K562 (cell line): ENCODE measurements at regions not wholly inside any gene's neighbourhood (a gene's known extent, or its start where the extent isn't known, plus 50 kb on each side); places are given as distances from the start of the nearest gene placed in this dataset.

Experiments used
- ATAC-seq: fragments of 200-7000 bp; cut with Tn5 transposase; 3 replicates; pipeline ENCODE4 v1.9.1; 2020; ENCODE audit warnings: moderate library complexity
- BruUV-seq: library from RNA; stranded (reverse); fragments of 400-500 nt; replicated peaks from 2 replicates; lab custom pipeline; 2021; lab: Mats Ljungman, UMichigan
- CTCF ChIA-PET: fragments of 300-600 bp; formaldehyde crosslinking; extraction: SDS; loops from one replicate; lab custom pipeline; 2021; ENCODE audit warnings: low intra/inter-chr PET ratio; lab: Yijun Ruan, JAX
- POLR2A ChIA-PET: fragments of 300-600, 350-650 bp; sonication (Branson Sonifier 250); formaldehyde crosslinking; extraction: SDS; loops from one replicate; lab custom pipeline; 2021; ENCODE audit warnings: antibody characterized with exemption, inconsistent platforms; lab: Yijun Ruan, JAX
- DNase-seq, 4 experiments: peaks; one replicate each; pipeline versions ENCODE4 v3.0.0 to v3.0.0-alpha.2; 2011 to 2018; ENCODE audit warnings: low spot score in 3 of 4, mixed read lengths in 3 of 4; ENCODE audit errors: extremely low read depth in 1 of 4
- FAIRE-seq: peaks from 2 replicates; lab custom pipeline; 2011; peaks lifted over from hg19 to GRCh38; lab: Jason Lieb, UNC
- H2AFZ ChIP-seq: 2 replicates; pipeline ENCODE4 v1.6.0; 2011; ENCODE audit warnings: low read depth, low read length, control low read depth, inconsistent platforms
- H3K27ac ChIP-seq: fragments of 200-600 bp; 3 replicates; pipeline ENCODE4 v1.8.0; 2011; ENCODE audit warnings: low read depth, mild to moderate bottlenecking, control low read depth, inconsistent platforms, low read length, moderate library complexity, mixed read lengths; ENCODE audit errors: extremely low read depth
- H3K27me3 ChIP-seq, 2 experiments: fragments of 300-600 bp in 1 of 2; 2 replicates in 1 of 2; 3 replicates in 1 of 2; pipeline versions ENCODE4 v1.6.0 to v1.8.0; 2011; ENCODE audit warnings: inconsistent platforms in 2 of 2, low read length in 2 of 2, mild to moderate bottlenecking in 1 of 2, mixed read lengths in 1 of 2, moderate library complexity in 1 of 2; ENCODE audit not compliant: control insufficient read depth in 2 of 2, insufficient read depth in 2 of 2
- H3K36me3 ChIP-seq: fragments of 300-600 bp; 3 replicates; pipeline ENCODE4 v1.8.0; 2011; ENCODE audit warnings: mild to moderate bottlenecking, low read length, inconsistent platforms; ENCODE audit not compliant: control insufficient read depth, insufficient read depth
- H3K4me1 ChIP-seq, 2 experiments: fragments of 200-600 bp in 1 of 2; replicated peaks in 1 of 2; 2 replicates in 1 of 2; 3 replicates in 1 of 2; pipeline versions ENCODE4 v1.5.1 to v1.8.0; 2011; ENCODE audit warnings: inconsistent platforms in 2 of 2, low read length in 2 of 2, mild to moderate bottlenecking in 1 of 2, mixed read lengths in 1 of 2, moderate library complexity in 1 of 2; ENCODE audit not compliant: control insufficient read depth in 2 of 2, insufficient read depth in 2 of 2
- H3K4me2 ChIP-seq: 2 replicates; pipeline ENCODE4 v1.6.1; 2011; ENCODE audit warnings: low read length, control low read depth, inconsistent platforms, mixed read lengths; ENCODE audit not compliant: insufficient read depth
- H3K4me3 ChIP-seq: fragments of 200-600 bp; sonication (generic), shearing (Covaris generic); 2 replicates; pipeline ENCODE4 v1.5.1; 2016; ENCODE audit warnings: control low read depth, inconsistent platforms
- H3K79me2 ChIP-seq: fragments of 200-600 bp; 3 replicates; pipeline ENCODE4 v1.8.0; 2011; ENCODE audit warnings: low read length, inconsistent platforms; ENCODE audit not compliant: control insufficient read depth, insufficient read depth
- H3K9ac ChIP-seq, 2 experiments: 2 replicates each; pipeline versions ENCODE4 v1.6.0 to v1.6.1; 2011; ENCODE audit warnings: low read depth in 2 of 2, low read length in 2 of 2, control low read depth in 1 of 2, inconsistent platforms in 1 of 2, mild to moderate bottlenecking in 1 of 2, mixed read lengths in 1 of 2; ENCODE audit not compliant: insufficient read depth in 1 of 2
- H3K9me1 ChIP-seq: one replicate; pipeline ENCODE4 v1.6.0; 2011; ENCODE audit warnings: inconsistent platforms, mild to moderate bottlenecking, low read length, moderate library complexity; ENCODE audit not compliant: control insufficient read depth, insufficient read depth
- H3K9me3 ChIP-seq: replicated peaks from 2 replicates; pipeline ENCODE4 v1.5.1; 2011; ENCODE audit warnings: low read depth, low read length, inconsistent platforms; ENCODE audit not compliant: control insufficient read depth, insufficient read depth
- H4K20me1 ChIP-seq: replicated peaks from 2 replicates; pipeline ENCODE4 v1.6.1; 2011; ENCODE audit warnings: low read length, inconsistent platforms, mixed read lengths; ENCODE audit not compliant: control insufficient read depth, insufficient read depth
- ARHGAP35 ChIP-seq: fragments of 450-650 bp; IDR thresholded peaks from 2 replicates; pipeline ENCODE4 v1.6.1; 2018; ENCODE audit not compliant: partially characterized antibody
- ERF ChIP-seq: fragments of 450-650 bp; formaldehyde crosslinking; IDR thresholded peaks from 2 replicates; pipeline ENCODE4 v1.4.0; 2020; ENCODE audit warnings: mild to moderate bottlenecking, mixed read lengths
- MAFK ChIP-seq: IDR thresholded peaks from 2 replicates; pipeline ENCODE4 v1.6.1; 2011; ENCODE audit warnings: low read length, improper control_type of control experiment
- MIER1 ChIP-seq: fragments of 450-650 bp; IDR thresholded peaks from 2 replicates; pipeline ENCODE4 v1.6.1; 2016; ENCODE audit warnings: antibody characterized with exemption, mild to moderate bottlenecking, low read depth
- MYNN ChIP-seq, 2 experiments: sonication (generic); formaldehyde crosslinking in 1 of 2; IDR thresholded peaks; 2 replicates each; pipeline versions ENCODE4 v1.5.0 to v1.6.1; 2016 to 2020; ENCODE audit warnings: antibody characterized with exemption in 1 of 2, missing genetic modification reagents in 1 of 2
- TAF9B ChIP-seq: fragments of 450-650 bp; IDR thresholded peaks from 2 replicates; pipeline ENCODE4 v1.6.1; 2018; ENCODE audit warnings: mild to moderate bottlenecking; ENCODE audit not compliant: partially characterized antibody
- TBP ChIP-seq: optimal IDR thresholded peaks from 2 replicates; pipeline ENCODE3; 2011; ENCODE audit warnings: low read depth, low read length, improper control_type of control experiment
- ZNF184 ChIP-seq: sonication (generic); formaldehyde crosslinking; IDR thresholded peaks from 2 replicates; pipeline ENCODE4 v1.5.0; 2020; ENCODE audit warnings: missing genetic modification reagents
- ZNF584 ChIP-seq: fragments of 200-800 bp; sonication (Bioruptor generic); IDR thresholded peaks from 2 replicates; pipeline ENCODE4 v1.6.1; 2016; ENCODE audit warnings: low read depth, mild to moderate bottlenecking, missing genetic modification characterization, missing compliant biosample characterization
- ZSCAN29 ChIP-seq: fragments of 450-650 bp; IDR thresholded peaks from 2 replicates; pipeline ENCODE4 v1.6.1; 2017
- in situ Hi-C: fragments of 300-500 bp; cut with MboI; formaldehyde crosslinking; loops from 4 replicates; pipeline ENCODE4 v1.15.0; 2018; ENCODE audit warnings: inconsistent platforms, mixed read lengths
- intact Hi-C: fragments of 100-400 bp; cut with micrococcal nuclease; formaldehyde crosslinking; loops from 2 replicates; pipeline ENCODE4 v1.14.2; 2022
- TF ChIP-seq, protein P1 (sequence below): sonication (generic); formaldehyde crosslinking; IDR thresholded peaks from 2 replicates; pipeline ENCODE4 v1.8.0; 2023; ENCODE audit warnings: mild to moderate bottlenecking, missing genetic modification reagents
- TF ChIP-seq, protein P2 (sequence below): fragments of 450-650 bp; IDR thresholded peaks from 2 replicates; pipeline ENCODE4 v1.7.1; 2018; ENCODE audit warnings: mild to moderate bottlenecking, low read depth; ENCODE audit not compliant: partially characterized antibody
- TF ChIP-seq, protein P3 (sequence below): IDR thresholded peaks from 2 replicates; pipeline ENCODE4 v1.6.1; 2012; ENCODE audit warnings: low read depth, low read length, improper control_type of control experiment, borderline replicate concordance

GRCh38 chr4:29276150-29276549, 1444.0 kb upstream of the PCDH7 start (continued):
- TF ChIP-seq TBP: no peak
- TF ChIP-seq, protein P1, sequence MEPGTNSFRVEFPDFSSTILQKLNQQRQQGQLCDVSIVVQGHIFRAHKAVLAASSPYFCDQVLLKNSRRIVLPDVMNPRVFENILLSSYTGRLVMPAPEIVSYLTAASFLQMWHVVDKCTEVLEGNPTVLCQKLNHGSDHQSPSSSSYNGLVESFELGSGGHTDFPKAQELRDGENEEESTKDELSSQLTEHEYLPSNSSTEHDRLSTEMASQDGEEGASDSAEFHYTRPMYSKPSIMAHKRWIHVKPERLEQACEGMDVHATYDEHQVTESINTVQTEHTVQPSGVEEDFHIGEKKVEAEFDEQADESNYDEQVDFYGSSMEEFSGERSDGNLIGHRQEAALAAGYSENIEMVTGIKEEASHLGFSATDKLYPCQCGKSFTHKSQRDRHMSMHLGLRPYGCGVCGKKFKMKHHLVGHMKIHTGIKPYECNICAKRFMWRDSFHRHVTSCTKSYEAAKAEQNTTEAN: no peak
- TF ChIP-seq, protein P2, sequence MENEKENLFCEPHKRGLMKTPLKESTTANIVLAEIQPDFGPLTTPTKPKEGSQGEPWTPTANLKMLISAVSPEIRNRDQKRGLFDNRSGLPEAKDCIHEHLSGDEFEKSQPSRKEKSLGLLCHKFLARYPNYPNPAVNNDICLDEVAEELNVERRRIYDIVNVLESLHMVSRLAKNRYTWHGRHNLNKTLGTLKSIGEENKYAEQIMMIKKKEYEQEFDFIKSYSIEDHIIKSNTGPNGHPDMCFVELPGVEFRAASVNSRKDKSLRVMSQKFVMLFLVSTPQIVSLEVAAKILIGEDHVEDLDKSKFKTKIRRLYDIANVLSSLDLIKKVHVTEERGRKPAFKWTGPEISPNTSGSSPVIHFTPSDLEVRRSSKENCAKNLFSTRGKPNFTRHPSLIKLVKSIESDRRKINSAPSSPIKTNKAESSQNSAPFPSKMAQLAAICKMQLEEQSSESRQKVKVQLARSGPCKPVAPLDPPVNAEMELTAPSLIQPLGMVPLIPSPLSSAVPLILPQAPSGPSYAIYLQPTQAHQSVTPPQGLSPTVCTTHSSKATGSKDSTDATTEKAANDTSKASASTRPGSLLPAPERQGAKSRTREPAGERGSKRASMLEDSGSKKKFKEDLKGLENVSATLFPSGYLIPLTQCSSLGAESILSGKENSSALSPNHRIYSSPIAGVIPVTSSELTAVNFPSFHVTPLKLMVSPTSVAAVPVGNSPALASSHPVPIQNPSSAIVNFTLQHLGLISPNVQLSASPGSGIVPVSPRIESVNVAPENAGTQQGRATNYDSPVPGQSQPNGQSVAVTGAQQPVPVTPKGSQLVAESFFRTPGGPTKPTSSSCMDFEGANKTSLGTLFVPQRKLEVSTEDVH: no peak
- TF ChIP-seq MAFK: no peak

- H2AFZ ChIP-seq: no peak overlapping the region
- no peaks in the 10 kb centered on the region for H3K36me3 ChIP-seq
- H4K20me1 ChIP-seq: no peaks in the 10 kb centered on the region
- POLR2A ChIA-PET: no interaction called here
- FAIRE-seq (no peak), ATAC-seq (no peak), DNase-seq (no peak)
- H3K4me3 ChIP-seq: no peak overlapping the region
- no peaks in the 10 kb centered on the region for H3K9me1 ChIP-seq
- H3K27ac ChIP-seq: no peak overlapping the region
- in situ Hi-C loops: no loop called here
- TF ChIP-seq, protein P3, sequence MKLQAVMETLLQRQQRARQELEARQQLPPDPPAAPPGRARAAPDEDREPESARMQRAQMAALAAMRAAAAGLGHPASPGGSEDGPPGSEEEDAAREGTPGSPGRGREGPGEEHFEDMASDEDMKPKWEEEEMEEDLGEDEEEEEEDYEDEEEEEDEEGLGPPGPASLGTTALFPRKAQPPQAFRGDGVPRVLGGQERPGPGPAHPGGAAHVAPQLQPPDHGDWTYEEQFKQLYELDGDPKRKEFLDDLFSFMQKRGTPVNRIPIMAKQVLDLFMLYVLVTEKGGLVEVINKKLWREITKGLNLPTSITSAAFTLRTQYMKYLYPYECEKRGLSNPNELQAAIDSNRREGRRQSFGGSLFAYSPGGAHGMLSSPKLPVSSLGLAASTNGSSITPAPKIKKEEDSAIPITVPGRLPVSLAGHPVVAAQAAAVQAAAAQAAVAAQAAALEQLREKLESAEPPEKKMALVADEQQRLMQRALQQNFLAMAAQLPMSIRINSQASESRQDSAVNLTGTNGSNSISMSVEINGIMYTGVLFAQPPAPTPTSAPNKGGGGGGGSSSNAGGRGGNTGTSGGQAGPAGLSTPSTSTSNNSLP: no peak
- TF ChIP-seq ERF: no peak
- TF ChIP-seq ZSCAN29: no peak
- TF ChIP-seq TAF9B: no peak
- no peak for TF ChIP-seq MYNN (IDR thresholded peaks at IDR 0.05)
- no peak for TF ChIP-seq MYNN (CRISPR knock-in tag; IDR thresholded peaks at IDR 0.05)
- TF ChIP-seq ARHGAP35: no peak
- no peak for TF ChIP-seq ZNF184 (CRISPR knock-in tag)
- no peak for TF ChIP-seq MIER1
- TF ChIP-seq ZNF584 (CRISPR knock-in tag): no peak
- no TSS peak for BruUV-seq
- no peaks in the 10 kb centered on the region for H3K27me3 ChIP-seq
- H3K79me2 ChIP-seq: no peaks in the 10 kb centered on the region
- H3K4me2 ChIP-seq: no peak overlapping the region
- CTCF ChIA-PET: no interaction called here
- no peaks in the 10 kb centered on the region for H3K9me3 ChIP-seq
- no peaks in the 10 kb centered on the region for H3K4me1 ChIP-seq
- H3K9ac ChIP-seq: no peak overlapping the region
- intact Hi-C loops: no loop called here
Measured at GRCh38 chr4:29277381-29277780, 1442.8 kb upstream of the PCDH7 start.
